UCSD-AML1 (cell line): ENCODE measurements at regions not wholly inside any gene's neighbourhood (a gene's known extent, or its start where the extent isn't known, plus 50 kb on each side); places are given as distances from the start of the nearest gene placed in this dataset.
"Not testable (repeated sequence)": the region's sequence is repeated elsewhere in the genome, so short reads cannot be mapped to it uniquely, and the experiment has no call there.

Experiments used
- DNase-seq: peaks from one replicate; lab custom pipeline; 2025; ENCODE audit not compliant: unreplicated experiment; lab: John Stamatoyannopoulos, UW

DNA sequence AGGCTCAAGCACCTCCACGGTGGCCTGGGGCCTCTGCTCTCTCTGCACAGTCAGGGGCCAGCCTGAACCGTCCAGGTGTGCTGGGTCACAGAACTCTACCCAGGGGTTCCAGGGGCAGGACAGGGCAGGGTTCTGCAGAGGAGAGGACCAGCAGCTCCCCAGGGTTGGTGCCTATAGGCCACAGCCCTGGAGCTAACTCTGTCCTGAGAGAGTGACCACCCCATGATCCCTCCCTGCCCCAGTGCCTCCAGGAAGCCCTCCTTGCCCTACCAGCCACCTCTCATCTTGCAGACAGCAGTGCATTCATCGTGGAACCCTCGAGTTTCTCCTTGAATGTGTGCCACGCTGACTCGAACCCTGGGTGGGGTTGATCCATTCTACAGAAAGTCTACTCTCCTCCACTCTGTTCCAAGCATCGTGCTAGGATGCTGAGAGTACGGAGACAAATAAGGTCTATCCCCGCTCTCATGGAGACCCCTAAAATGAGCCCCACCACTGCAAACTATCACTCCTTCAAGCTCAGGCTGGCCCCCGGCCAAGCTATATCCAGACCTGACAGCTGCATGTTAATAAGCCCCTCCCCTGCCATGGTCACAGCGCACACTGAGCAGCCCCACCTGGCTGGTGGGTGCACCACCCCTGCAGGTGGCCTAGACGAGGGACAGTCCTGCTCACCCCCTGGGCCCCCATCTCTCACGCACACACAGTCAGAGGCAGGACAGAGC lies 138.1 kb upstream of the FOXD4L5 start:
- not testable (repeated sequence) for DNase-seq

DNA sequence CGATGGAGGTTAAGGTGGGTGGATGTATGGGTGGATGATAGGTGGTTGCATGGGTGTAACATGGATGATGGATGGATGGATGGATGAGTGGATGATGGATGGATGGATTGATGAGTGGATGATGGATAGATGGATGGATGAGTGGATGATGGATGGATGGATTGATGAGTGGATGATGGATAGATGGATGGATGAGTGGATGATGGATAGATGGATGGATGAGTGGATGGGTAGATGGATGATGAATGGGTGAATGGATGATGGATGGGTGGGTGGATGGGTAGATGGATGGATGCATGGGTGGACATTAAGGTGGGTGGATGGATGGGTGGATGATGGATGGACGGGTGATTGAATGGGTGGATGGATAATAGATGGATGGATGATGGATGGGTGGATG lies 136.5 kb upstream of the FOXD4L5 start:
- not testable (repeated sequence) for DNase-seq

DNA sequence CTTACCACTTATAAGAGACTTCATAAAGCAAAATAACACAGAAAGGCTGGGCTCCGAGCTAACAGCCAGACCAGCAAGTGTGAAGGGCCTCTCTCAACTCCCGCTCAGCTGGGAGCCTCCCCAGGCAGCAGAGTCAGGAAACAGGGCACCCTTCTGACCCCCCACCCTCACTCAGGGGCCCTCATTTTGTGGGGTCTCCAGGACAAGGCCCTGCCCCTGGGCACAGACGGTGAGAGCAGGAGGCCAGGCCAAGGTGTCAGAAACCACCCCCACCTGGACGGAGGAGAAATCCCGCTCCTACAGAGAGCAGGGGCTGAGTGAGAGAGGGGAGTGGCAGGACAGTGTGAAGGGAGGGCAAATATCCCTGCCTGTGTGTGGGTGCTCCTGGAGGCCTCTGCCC lies 135.8 kb upstream of the FOXD4L5 start:
- DNase-seq: no peak

DNA sequence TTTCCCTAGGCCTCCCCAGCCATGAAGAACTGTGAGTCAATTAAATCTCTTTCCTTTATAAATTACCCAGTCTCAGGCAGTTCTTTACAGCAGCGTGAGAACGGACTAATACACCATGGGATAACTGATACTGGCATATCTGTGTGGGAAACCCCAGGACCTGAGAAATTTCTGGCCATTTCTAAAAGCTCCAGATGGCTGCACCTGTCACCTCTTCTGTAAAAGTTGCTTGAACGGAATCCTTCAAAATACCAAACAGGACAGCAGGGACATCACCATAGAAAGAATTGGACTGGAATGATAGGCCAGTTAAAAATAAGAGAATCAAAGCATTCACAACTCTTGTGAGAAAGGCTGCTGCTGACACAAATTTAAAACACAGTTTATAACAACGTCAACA lies 134.0 kb upstream of the FOXD4L5 start:
- DNase-seq: not testable (repeated sequence)

DNA sequence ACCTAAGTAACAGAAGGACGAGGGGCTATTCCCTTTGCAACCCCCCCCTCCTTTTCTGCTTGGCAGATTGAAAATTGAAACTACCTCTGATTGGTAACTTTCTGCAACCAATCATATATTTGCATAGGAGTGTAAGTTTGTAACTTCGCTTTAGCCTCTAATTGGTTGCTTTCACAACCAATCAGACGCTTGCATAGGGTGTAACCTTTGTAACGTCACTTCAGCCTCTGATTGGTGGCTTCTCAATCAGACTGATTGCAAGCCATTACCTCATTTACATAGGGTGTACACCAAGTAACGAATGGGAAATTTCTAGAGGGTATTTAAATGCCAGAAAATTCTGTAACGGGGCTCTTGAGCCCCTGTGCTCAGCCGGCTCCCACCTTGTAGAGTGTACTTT lies 131.9 kb upstream of the FOXD4L5 start:
- not testable (repeated sequence) for DNase-seq

DNA sequence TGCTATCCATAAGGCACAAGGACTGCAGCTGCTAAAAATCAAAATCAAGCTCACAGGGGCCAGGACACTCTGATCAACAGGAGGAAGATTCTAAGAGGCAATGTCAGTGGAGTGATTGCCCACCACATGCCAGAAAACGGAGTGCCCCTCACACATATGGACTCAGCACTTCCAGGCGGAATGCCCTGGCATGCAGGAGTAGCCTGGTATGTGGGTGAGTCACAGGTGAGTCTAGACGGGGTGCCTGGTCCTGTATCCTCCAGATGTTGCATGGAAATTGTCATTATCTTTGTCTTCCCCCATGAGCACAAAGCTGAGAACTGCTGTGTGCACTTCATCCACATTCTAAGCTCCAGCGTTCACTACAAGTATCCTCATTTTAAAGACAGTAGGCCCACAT lies 129.2 kb upstream of the FOXD4L5 start:
- not testable (repeated sequence) for DNase-seq

DNA sequence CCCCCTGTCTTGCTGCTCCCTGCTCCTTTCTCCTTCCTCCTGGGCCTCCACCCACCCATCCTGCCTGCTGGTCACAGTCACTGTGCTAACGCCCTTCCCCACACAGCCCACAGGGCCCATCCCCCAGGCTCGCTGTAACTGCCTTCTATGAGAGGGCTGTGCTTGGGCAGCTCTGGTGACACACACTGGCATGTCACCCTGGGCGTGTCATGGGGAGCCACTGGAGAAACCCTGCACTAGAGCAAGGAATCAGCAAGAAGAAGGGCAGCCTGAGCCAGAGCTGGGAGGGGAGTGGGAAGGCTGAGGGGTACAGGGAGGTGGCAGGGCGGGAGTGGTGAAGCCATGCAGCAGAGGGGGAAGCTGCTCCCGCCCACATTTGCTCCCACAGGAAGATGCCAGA lies 128.4 kb upstream of the FOXD4L5 start:
- DNase-seq: not testable (repeated sequence)

DNA sequence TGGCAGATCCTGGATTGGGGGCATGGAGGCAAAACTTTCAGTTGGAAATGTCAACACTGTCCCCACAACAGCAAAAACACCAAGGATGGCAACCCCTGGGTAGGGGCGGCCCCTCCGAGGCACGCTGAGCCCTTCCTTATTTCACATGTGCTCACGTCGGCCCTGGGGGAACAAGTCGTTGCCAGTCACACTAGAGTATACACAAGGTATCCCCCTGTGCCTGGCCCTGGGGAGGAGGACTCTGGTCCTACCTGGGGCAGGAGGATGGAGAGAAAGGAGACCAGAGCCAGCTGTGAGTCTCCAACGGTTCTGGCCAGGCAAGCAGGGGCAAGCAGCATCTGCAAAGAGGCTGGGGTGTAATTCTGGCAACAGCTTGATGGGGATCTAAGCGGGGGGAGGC lies 126.9 kb upstream of the FOXD4L5 start:
- DNase-seq: no peak

DNA sequence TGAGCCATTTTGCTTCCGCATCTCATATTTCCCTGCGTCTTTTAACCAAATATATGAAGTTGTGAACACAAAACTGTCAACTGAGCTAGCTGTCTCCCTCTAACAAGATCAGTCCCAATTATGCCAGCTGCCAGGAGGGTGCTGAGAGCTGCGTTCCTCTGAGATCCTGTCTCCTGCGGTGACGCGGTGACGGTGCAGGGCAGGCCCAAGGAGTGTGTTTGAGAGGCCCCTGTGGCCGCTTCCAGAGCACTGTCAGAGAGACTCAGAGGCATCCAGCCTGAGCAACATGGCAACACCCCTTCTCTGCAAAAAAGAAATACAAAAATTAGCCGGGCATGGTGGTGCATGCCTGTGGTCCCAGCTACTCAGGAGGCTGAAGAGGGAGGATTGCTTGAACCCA lies 126.3 kb upstream of the FOXD4L5 start:
- DNase-seq: no peak

DNA sequence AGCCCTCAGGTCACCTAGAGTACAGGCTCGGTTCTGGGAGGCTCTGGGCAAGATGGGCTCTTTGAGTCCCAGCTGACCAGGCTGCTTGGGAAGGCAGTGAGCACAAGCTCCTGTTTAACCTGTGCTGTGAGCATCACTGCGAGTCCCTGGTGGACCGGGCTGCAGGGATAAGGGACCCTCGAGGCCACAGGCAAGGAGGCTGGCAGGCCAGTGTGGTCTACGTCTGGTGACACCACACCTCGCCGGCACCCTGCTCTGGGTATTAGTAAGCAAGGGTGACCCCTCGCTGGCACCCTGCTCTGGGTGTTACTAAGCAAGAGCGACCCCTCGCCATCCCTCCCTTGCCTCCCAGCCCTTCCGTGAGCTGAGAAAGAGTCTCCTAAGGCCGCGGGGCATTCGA lies 125.9 kb upstream of the FOXD4L5 start:
- no peak for DNase-seq

DNA sequence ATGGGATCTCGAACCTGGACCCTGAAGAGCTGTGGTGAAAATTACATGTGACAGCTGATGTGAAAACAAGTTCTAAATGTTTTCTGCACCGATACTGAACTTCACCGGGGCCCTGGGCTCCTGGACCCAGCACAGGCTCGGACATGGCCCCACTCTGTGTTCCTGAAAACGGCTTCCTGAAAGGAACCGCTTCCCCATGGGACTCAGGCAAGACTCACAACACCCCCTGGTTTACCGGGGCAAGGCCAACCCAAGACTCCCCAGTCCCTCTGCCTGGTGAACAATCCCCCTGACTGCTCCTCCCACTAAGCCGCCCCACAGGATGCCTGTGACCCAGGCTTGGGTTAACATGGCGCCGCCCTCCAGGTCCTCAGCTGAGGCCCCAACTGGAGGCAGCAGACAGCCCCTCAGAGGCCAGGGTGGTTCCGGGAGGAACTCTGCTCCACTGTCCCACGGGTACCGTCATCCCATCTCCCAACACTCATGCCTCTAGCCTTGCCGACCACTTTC lies 124.5 kb upstream of the FOXD4L5 start:
- no peak for DNase-seq

DNA sequence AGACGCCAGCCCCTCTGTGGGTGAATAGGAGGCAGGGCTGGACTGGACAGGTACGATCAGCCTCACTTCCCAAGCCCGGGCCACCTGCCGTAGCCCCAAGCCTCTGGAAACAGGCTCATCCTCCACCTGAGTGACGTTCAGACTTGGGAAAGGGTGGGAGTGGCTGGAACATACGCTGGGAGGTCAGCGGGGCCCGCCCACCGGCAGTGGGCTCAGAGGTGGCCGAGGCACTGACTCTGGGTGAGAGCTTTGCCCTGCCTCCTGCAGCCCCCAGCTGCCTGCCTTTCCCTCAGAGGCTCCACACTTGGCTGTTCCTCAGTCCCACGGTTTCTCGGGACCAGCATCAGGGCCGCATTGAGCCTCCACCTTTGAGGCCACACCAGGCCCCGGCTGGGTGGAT lies 123.8 kb upstream of the FOXD4L5 start:
- DNase-seq: not testable (repeated sequence)

DNA sequence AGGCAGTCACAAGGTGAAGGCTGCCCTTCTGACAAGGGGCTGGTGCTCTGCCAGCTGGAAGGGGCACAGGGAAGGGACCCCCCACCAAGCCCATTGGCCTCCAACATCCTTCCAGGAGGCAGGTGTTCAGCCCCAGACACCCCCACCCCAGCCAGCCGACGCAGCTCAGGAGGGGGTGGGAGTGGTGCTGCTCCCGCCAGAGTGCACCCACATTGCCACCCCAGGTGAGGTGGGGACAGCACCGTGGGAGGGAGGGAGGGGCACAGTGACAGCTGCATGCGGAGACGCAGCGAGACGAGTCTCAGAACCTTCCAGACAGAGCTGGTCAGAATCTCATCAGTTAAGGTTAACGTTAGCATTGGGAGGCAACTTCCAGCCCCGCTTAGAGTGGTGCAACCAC lies 121.6 kb upstream of the FOXD4L5 start:
- not testable (repeated sequence) for DNase-seq

DNA sequence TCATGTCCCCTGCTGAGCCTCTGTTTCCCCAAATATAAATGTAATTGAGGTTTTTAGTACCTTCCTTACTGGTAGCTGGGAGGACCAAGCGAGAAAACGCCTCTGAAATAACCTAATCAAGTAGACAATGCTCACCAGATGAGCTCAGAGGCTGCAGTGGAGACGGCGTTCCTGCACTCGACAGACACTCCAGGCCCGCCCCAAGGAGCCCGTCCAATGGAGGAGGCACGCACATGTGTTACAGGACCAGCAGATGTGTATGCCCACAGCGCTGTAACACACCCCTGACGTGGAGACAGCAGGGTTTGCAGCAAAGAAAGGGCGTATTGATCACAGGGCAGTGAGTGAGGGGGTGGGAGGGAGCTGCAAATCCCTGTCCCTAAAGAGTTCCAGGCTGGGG lies 120.8 kb upstream of the FOXD4L5 start:
- not testable (repeated sequence) for DNase-seq

DNA sequence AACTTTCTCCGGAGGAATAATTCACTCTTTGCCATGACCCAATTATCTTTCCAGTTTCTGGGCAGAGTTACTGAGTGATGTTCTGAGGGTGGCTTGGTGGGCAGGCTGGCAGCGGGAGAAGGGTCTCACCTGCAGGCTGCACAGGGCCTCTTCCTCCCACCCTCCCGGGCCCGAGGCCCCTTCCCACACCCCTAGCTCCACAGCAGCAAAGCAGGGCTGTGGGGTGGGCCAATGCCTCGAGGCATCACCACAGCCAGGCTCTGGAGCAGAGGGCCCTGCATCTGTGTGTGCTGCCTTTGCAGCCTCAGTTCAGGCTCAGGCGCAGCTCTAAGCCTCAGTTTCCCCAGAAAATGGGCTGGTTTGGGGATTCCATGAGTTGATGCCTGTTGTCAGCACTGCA lies 120.2 kb upstream of the FOXD4L5 start:
- DNase-seq: no peak

DNA sequence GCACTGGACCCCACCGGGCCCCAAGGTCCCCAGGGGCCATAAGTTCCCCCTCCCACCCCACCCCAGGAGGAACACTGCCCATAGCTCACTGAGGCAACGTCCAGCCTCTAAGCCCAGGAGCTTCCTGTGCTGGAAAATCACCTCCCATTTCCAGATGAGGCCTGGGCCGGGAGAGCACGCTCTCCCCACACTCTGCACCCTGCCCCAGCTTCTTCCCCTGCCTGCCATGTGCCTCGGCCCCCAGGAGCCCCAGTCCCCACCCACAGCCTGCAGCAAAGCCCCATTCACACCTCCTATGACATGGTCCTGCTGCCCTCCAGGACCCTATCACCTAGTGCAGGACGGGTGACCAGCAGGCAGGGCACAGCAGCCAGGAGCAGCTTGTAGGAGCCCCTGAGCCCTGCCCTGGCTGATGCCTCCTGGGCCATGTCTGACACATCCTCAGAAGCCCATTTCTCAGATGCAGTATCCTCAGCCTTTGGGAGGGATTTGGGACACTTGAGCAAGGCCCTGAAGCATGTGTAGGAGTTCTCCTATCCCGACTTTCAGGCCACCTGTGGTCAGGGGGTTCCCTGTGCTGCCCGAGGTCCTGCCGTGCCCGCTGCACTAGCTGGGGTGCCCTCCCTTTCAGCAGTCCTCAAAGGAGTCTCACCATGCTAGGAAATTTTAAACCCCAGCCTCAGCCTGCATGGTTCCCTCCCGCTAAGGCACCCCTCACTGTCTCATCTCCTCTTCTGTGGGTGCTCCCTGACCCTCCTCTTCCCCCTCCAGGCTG lies 119.4 kb upstream of the FOXD4L5 start:
- DNase-seq: no peak

DNA sequence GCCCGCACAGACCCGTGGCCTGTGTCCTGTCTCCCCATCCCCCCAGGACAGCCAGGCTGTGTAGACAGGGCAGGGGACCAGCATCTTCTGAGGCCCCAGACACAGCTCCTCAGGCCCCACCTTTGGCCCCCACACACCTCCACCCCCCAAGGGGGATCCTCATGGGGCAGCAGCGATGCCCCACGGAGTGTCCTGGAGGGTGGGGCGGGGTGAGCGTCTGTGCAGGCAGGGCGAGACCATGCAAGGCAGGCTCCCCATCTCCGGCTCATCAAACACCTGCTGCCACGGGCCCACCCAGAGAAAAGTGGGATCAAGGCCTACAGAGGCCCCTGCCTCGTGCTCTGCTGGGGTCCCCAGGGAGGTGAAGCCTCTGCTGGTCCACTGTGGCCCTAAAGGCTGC lies 118.7 kb upstream of the FOXD4L5 start:
- no peak for DNase-seq

DNA sequence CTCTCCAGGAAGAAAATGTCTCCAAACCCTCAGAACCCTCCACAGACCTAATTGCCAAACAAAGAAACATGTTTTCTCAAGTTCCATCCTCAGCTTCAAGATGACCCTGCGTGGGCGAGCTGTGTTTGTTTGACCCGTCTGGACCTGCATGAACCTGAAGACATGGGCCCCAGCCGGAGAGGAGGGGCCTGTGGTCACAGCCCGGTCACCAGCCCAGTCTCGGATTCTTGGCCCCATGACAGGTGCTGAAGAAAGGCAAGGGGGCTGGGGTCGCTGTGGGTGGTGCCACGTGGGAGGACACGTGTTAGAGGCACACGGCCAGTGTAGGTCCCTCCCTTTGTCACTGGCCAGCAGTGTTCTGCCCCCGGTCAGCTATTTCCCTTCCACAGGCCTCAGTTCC lies 118.1 kb upstream of the FOXD4L5 start:
- DNase-seq: not testable (repeated sequence)

DNA sequence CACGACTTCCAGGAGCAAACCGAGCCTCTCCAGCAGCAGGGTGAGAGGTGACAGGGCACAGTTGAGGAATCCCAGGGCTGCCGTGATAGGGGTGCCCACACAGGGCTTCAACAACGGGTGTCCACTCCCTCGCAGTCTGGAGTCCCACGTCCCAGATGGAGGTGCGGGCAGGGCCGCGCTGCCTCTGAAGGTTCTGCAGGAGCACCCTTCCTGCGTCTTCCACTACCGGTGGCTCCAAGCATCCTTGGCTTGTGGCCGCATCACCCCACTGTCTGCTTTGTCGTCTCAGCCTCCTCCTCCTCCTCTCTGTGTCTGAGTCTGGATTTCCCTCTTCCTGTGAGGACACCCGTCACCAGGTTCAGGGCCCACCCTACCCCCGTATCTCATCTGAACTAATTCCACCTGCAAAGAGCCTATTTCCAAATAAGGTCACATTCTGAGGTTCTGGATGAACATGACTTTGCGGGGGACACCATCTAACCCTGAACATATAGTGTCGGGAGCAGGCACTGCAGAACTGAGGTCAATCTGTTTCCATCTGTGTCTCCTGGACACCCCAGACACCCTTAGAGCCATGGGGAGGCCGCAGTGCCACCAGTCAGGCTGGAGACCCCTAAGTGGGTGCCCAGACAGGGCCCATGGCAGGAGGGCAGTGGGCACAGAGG lies 117.3 kb upstream of the FOXD4L5 start:
- not testable (repeated sequence) for DNase-seq

DNA sequence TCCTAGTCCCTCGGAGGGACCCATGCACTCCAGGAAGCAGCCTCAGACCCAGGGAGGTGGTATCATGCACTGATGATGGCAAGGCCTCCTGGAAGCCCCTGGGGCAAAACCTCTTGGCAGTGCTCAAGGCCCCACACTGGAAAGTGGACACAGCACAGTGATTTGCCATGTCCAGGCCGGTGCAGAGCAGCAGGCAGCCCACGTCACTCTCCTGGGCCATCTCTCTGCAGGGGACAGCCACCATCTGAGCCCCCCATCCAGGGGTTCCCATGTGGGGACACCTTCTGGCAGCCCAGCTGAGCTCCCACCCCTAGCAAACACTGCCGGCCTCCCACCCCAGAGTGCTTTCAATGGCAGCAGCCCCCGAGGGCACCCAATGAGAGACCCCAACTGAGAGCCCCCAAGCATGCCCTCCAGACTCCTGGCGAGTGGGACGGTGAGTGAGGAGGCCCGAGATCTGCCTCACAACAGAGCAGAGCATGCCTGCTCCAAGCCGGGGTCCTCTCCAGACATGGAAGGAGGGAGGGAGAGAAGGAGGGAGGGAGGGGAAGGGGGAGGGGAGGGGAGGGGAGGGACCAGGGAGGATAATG lies 116.5 kb upstream of the FOXD4L5 start:
- DNase-seq: not testable (repeated sequence)

DNA sequence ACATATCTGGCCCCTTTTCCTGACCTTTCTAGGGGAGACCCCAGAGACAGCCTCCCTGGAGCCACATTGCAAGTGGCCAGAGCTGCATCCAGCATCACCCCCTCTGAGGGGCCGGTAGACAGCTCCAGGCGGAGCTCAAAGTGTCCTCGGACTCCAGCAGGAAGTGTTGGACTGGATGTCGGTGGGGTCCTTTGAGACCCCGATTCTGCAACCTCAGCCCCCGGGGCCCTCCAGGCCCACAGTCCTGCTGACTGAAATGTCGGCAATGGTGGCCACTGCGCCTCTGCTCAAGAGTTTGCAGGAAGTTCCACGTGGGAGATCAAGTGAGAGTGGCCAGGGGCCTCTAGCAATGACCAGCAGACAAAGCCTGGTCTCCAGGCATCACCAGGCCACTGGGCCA lies 115.9 kb upstream of the FOXD4L5 start:
- DNase-seq: no peak
